ENCODE measurements at regions not wholly inside any gene's neighbourhood (a gene's known extent, or its start where the extent isn't known, plus 50 kb on each side); places are given as distances from the start of the nearest gene placed in this dataset.

DNA sequence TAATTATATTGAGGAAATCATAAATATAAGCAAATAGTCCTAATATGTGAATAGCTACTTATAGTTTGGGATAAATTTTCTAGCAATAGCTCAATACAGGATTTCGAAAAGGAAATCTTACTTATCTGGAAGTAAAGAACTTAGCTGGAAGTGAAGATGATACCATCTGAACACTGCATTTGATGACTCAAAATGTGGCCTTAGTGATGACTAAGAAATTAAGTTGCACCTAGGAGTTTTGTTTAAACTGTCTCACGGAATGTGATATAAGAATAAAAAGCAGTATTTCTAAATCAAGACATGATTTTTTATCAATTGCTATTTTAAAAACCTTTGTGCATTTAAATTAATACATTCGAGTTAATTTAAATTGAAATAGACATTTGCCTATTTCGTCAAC is 91.2 kb downstream of the EOMES start:
- peak; percentile 76 for DNase-seq
- no peaks in the 10 kb centered on the region for H3K9me3 Mint-ChIP-seq
- TF ChIP-seq, protein P1, sequence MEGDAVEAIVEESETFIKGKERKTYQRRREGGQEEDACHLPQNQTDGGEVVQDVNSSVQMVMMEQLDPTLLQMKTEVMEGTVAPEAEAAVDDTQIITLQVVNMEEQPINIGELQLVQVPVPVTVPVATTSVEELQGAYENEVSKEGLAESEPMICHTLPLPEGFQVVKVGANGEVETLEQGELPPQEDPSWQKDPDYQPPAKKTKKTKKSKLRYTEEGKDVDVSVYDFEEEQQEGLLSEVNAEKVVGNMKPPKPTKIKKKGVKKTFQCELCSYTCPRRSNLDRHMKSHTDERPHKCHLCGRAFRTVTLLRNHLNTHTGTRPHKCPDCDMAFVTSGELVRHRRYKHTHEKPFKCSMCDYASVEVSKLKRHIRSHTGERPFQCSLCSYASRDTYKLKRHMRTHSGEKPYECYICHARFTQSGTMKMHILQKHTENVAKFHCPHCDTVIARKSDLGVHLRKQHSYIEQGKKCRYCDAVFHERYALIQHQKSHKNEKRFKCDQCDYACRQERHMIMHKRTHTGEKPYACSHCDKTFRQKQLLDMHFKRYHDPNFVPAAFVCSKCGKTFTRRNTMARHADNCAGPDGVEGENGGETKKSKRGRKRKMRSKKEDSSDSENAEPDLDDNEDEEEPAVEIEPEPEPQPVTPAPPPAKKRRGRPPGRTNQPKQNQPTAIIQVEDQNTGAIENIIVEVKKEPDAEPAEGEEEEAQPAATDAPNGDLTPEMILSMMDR (IDR thresholded peaks at IDR 0.05), result no peak
- H3K27me3 Mint-ChIP-seq (ENCODE audit: insufficient read depth), result no peaks in the 10 kb centered on the region; the same call in 1 of the 2 replicates
- no peak overlapping the region for H3K4me3 Mint-ChIP-seq
- H3K4me1 Mint-ChIP-seq (ENCODE audit: low read depth), result peaks cover 79% of the 10 kb centered on the region
- peak overlapping the region; percentile 53 for H3K27ac Mint-ChIP-seq
- peaks cover 12% of the 10 kb centered on the region; the same call in 1 of the 2 replicates for H3K36me3 Mint-ChIP-seq (ENCODE audit: low read depth)

DNA sequence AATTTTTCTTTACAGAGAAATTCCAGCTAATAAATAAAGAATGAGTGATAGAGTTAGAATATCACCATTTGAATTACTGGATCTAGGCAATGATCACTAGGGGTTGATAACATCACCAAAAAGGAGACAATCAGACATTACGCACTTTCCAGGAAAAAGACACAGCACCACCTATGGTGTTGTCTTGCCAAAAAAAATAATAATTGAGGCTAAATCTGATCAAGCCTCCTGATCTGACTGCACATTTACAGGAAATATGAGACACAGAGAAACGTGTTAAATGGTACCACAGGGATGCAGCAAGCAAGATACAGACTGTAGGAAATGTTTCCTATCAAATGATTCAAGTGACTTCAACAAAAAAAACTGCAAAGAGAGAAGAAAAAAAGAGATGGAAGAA is 92.8 kb downstream of the EOMES start:
- Mint-ChIP-seq H3K27ac (peak overlapping the region; percentile 30), H3K4me1 (ENCODE audit: low read depth) (peaks cover 84% of the 10 kb centered on the region), H3K4me3 (no peak overlapping the region; the same call in 1 of the 2 replicates), H3K9me3 (no peaks in the 10 kb centered on the region), H3K36me3 (ENCODE audit: low read depth) (peaks cover 5% of the 10 kb centered on the region; the same call in 1 of the 2 replicates), H3K27me3 (ENCODE audit: insufficient read depth) (no peaks in the 10 kb centered on the region; the same call in 1 of the 2 replicates)
- DNase-seq, result no peak
- TF ChIP-seq, protein P1 (IDR thresholded peaks at IDR 0.05), result no peak

DNA sequence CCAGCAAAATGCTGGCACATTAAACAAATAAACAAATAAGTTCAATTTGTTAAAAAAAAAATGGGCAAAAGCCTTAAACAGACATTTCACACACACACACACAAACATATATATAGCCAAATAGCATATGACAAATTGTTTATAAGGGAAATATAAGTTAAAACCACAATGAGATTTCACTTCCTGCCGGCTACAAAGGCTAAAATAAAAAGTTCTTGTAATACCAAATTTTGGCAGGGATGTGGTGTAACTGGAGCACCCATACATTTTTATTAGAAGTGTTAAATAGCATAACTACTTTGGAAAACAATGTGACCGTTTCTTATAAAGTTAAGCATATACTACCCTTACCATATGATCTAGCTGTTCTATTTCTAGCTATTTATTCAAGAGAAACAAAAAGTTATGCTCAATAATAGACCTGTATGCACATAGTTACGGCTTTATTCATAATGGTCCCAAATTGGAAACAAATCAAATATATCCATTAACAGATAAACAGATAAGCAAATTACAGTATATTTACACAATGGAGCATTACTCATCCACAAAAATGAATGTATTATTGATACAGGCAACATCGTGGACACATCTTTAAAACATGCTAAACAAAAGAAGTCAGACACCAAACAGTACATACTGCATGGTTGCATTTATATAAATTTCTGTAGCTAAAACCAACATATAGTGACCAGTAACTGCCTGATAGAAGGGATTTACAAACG is 93.9 kb downstream of the EOMES start:
- TF ChIP-seq, protein P1 (IDR thresholded peaks at IDR 0.05), result no peak
- Mint-ChIP-seq H3K27me3 (ENCODE audit: insufficient read depth) (no peaks in the 10 kb centered on the region; the same call in 1 of the 2 replicates), H3K9me3 (no peaks in the 10 kb centered on the region), H3K27ac (no peak overlapping the region; the same call in 1 of the 2 replicates), H3K4me1 (ENCODE audit: low read depth) (peaks cover 87% of the 10 kb centered on the region), H3K36me3 (ENCODE audit: low read depth) (peaks cover 3% of the 10 kb centered on the region; the same call in 1 of the 2 replicates), H3K4me3 (peak overlapping the region; percentile 59)
- DNase-seq, result peak; percentile 32

DNA sequence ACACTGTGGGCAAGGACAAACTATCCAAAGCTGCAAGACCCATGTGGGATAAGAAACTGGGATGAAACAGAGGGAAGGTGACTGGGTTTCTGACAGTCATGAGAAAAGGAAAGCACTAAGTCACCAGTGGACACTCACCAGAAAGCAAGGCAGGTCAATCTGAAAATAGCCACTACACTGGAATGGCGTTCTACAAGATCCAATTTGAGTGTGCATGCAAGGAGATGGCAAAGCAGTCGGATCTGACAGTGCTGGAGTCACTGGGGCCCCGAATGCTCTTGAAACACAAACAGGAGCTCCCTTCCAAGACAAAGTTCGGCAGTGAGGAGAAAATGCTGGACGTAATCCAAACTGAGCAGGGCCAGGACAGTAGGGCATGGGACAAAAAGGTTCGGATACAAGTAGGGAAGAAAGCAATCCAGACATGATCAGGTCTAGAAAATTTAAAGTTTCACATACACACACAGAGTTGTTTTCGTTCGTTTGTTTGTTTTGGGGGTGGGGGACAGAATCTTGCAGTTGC is 95.5 kb downstream of the EOMES start:
- Mint-ChIP-seq H3K27ac (peak overlapping the region; percentile 44; the same call in 1 of the 2 replicates), H3K4me3 (peak overlapping the region; percentile 32)

DNA sequence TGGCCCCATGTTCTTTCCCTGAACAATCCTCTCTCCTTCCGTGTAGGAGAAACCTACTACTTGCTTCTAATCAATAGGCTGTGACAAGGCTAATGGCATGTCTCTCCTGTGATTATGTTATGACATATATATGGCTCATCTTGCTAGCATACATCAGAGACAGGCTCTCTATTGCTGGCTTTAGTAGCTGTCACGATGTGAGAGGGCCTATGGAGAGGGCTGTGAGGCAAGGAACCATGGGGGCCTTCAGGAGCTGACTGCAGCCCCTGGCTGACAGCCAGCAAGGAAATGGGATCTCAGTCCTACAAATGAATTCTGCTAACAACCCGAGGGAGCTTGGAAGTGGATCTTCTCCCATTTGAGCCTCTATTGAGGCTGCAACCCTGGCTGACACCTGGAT is 96.3 kb downstream of the EOMES start:
- no peaks in the 10 kb centered on the region for H3K27me3 Mint-ChIP-seq (ENCODE audit: insufficient read depth)
- H3K4me1 Mint-ChIP-seq (ENCODE audit: low read depth), result peaks cover 82% of the 10 kb centered on the region
- H3K9me3 Mint-ChIP-seq, result no peaks in the 10 kb centered on the region
- H3K27ac Mint-ChIP-seq, result no peak overlapping the region
- TF ChIP-seq, protein P1 (IDR thresholded peaks at IDR 0.05), result no peak
- DNase-seq, result no peak
- no peaks in the 10 kb centered on the region; the same call in 1 of the 2 replicates for H3K36me3 Mint-ChIP-seq (ENCODE audit: low read depth)
- no peak overlapping the region for H3K4me3 Mint-ChIP-seq

More for the DNA sequence above, 95.5 kb downstream of the EOMES start:
- Mint-ChIP-seq H3K4me1 (ENCODE audit: low read depth) (peaks cover 88% of the 10 kb centered on the region), H3K9me3 (no peaks in the 10 kb centered on the region), H3K36me3 (ENCODE audit: low read depth) (no peaks in the 10 kb centered on the region), H3K27me3 (ENCODE audit: insufficient read depth) (no peaks in the 10 kb centered on the region)
- TF ChIP-seq, protein P1 (IDR thresholded peaks at IDR 0.05), result no peak
- DNase-seq, result no peak

All from HFFc6 (cell line).